Prostate gland (tissue), 2 donors: ENCODE measurements at regions not wholly inside any gene's neighbourhood (a gene's known extent, or its start where the extent isn't known, plus 50 kb on each side); places are given as distances from the start of the nearest gene placed in this dataset.

Source experiments
- DNase-seq: peaks from one replicate; pipeline ENCODE4 v3.0.0-alpha.2; 2019; ENCODE audit warnings: low spot score
- H3K27ac ChIP-seq, 2 donors: fragments of 200-600 bp; sonication (generic); 2 replicates each; pipeline ENCODE4 v1.5.1; 2017 to 2019
- H3K27me3 ChIP-seq: fragments of 200-600 bp; sonication (generic); replicated peaks from 2 replicates; pipeline ENCODE4 v1.5.1; 2019; ENCODE audit not compliant: insufficient read depth
- H3K36me3 ChIP-seq, 2 donors: fragments of 200-600 bp; sonication (generic); 1 replicate in 1 of 2; 2 replicates in 1 of 2; pipeline versions ENCODE4 v1.5.1 to v1.8.1; 2017 to 2019
- H3K4me1 ChIP-seq: fragments of 200-600 bp; sonication (generic); replicated peaks from 2 replicates; pipeline ENCODE4 v1.5.1; 2019
- H3K4me3 ChIP-seq, 2 donors: fragments of 200-600 bp; sonication (generic); 2 replicates each; pipeline ENCODE4 v1.5.1; 2017 to 2019
- H3K9me3 ChIP-seq: fragments of 200-600 bp; sonication (generic); 2 replicates; pipeline ENCODE4 v1.5.1; 2017
- CTCF ChIP-seq, 4 experiments: fragments of 200-600 bp in 2 of 4; fragments of 450-650 bp in 2 of 4; sonication (generic) in 2 of 4; IDR thresholded peaks; 1 replicate in 3 of 4; 2 replicates in 1 of 4; pipeline ENCODE4 v1.5.1; 2016 to 2019; ENCODE audit warnings: antibody characterized with exemption in 4 of 4, mild to moderate bottlenecking in 2 of 4, moderate library complexity in 2 of 4
- POLR2A ChIP-seq: fragments of 450-650 bp; IDR thresholded peaks from one replicate; pipeline ENCODE4 v1.6.1; 2016; ENCODE audit warnings: antibody characterized with exemption, mild to moderate bottlenecking
- POLR2AphosphoS5 ChIP-seq: sonication (generic); formaldehyde crosslinking; IDR thresholded peaks from one replicate; pipeline ENCODE4 v1.6.1; 2017; ENCODE audit warnings: antibody characterized with exemption
- WGBS: methylation state at CpG from one replicate; pipeline ENCODE4 v1.1.5; 2018; 5-methylcytosine and 5-hydroxymethylcytosine counted together
- intact Hi-C: fragments of 100-400 bp; cut with DNase I; formaldehyde crosslinking; loops from one replicate; pipeline ENCODE4 v1.14.2; 2022

GRCh38 chr18:41410006-41410405 lies 545.0 kb upstream of the PIK3C3 start:
- no peak overlapping the region for H3K27ac ChIP-seq
- H3K27me3 ChIP-seq = no peaks in the 10 kb centered on the region
- intact Hi-C loops = no loop called here
- TF ChIP-seq CTCF (IDR thresholded peaks at IDR 0.05) (no peak), POLR2AphosphoS5 (no peak), POLR2A (no peak)
- DNase-seq = no peak
- H3K9me3 ChIP-seq = no peaks in the 10 kb centered on the region
- no peaks in the 10 kb centered on the region for H3K36me3 ChIP-seq
- no peak overlapping the region for H3K4me3 ChIP-seq
- no peaks in the 10 kb centered on the region for H3K4me1 ChIP-seq

- Histone ChIP-seq H3K4me3 (no peak overlapping the region), H3K27me3 (no peaks in the 10 kb centered on the region), H3K4me1 (no peaks in the 10 kb centered on the region), H3K27ac (no peak overlapping the region), H3K9me3 (no peaks in the 10 kb centered on the region), H3K36me3 (no peaks in the 10 kb centered on the region)
- DNase-seq = no peak
- 74% methylated on average over 2 of the region's 2 CpGs for WGBS
- TF ChIP-seq POLR2AphosphoS5 (no peak), POLR2A (no peak), CTCF (IDR thresholded peaks at IDR 0.05) (no peak)
- intact Hi-C loops = no loop called here
These were observed 548.2 kb upstream of the PIK3C3 start for GRCh38 chr18:41406834-41407233.

- intact Hi-C loops = no loop called here
- 95% methylated on average over 2 of the region's 2 CpGs for WGBS
- H3K27me3 ChIP-seq = no peaks in the 10 kb centered on the region
These were observed 558.2 kb upstream of the PIK3C3 start for GRCh38 chr18:41396861-41397260.

GRCh38 chr18:41396211-41396610 lies 558.8 kb upstream of the PIK3C3 start:
- Histone ChIP-seq H3K4me3 (no peak overlapping the region), H3K36me3 (no peaks in the 10 kb centered on the region), H3K9me3 (no peaks in the 10 kb centered on the region), H3K27me3 (no peaks in the 10 kb centered on the region), H3K27ac (no peak overlapping the region), H3K4me1 (no peaks in the 10 kb centered on the region)
- WGBS = 61% methylated on average over 3 of the region's 3 CpGs
- DNase-seq = no peak
- intact Hi-C loops = no loop called here
- TF ChIP-seq POLR2AphosphoS5 (no peak), POLR2A (no peak), CTCF (IDR thresholded peaks at IDR 0.05) (no peak)

More at GRCh38 chr18:41396861-41397260, 558.2 kb upstream of the PIK3C3 start:
- DNase-seq = no peak
- Histone ChIP-seq H3K9me3 (no peaks in the 10 kb centered on the region), H3K27ac (no peak overlapping the region), H3K4me3 (no peak overlapping the region), H3K4me1 (no peaks in the 10 kb centered on the region), H3K36me3 (no peaks in the 10 kb centered on the region)
- TF ChIP-seq CTCF (IDR thresholded peaks at IDR 0.05) (no peak), POLR2A (no peak), POLR2AphosphoS5 (no peak)

- WGBS = 94% methylated on average over 1 of the region's 1 CpG
- H3K9me3 ChIP-seq = no peaks in the 10 kb centered on the region
- no peaks in the 10 kb centered on the region for H3K27me3 ChIP-seq
- H3K27ac ChIP-seq = no peak overlapping the region
- intact Hi-C loops = no loop called here
- no peaks in the 10 kb centered on the region for H3K36me3 ChIP-seq
- no peak for DNase-seq
- no peak overlapping the region for H3K4me3 ChIP-seq
- H3K4me1 ChIP-seq = peaks cover under 1% of the 10 kb centered on the region
- TF ChIP-seq POLR2A = no peak
- peak in 1 of 4 experiments; percentile 11 for TF ChIP-seq CTCF (IDR thresholded peaks at IDR 0.05)
These were observed 559.3 kb upstream of the PIK3C3 start for GRCh38 chr18:41395695-41396094.
